GM21576 (cell line): ENCODE measurements at regions not wholly inside any gene's neighbourhood (a gene's known extent, or its start where the extent isn't known, plus 50 kb on each side); places are given as distances from the start of the nearest gene placed in this dataset.

Experiments used
- ATAC-seq: cut with Tn5 transposase; IDR thresholded peaks from one replicate; pipeline ENCODE4 v1.9.1; 2021; ENCODE audit warnings: mild to moderate bottlenecking, moderate library complexity; ENCODE audit not compliant: unreplicated experiment

DNA sequence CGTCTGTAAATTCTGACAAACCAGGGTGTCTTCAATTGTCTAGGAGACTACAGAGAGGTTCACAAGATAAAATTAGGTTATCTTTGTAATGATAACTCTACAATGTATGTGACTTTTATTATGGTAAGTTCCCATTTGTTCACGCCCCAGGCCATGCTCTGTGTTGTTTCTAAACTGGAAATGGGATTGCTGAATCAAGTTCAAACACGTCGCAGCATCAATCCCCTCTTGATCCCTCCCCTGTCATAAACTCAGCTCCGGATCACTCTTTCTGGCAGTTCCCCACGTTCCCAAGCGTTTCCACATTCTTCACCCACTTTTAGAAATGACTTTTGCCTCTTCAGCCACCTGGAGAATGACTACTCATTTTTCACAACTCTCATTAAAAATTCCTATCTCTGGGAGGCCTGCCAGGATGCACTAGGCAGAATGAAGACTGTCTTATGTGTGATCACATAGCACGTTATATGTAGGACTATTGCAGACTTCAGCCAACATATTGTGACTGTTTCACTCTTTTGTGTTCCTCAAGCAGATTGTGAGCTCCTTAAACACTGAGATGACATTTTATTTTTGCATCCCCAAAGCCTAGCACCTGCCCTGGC, 1124.2 kb upstream of the WWC1 start:
- no peak for ATAC-seq

DNA sequence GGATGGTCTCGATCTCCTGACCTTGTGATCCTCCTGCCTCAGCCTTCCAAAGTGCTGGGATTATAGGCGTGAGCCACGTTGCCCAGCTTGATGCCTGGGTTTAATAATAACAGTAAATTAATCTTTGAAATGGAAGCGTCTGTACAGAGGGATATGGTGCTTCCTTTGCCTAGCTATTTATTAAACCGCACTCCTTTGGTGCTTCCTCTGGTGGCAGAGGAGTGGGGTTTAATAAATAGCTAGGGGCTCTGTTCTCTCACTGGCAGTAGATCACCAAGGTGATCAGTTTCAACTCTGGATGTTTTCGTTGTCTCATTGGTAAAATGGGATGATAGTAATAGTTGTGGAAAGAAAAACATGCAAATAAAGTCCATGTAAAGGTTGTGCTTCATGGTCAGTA, 1122.5 kb upstream of the WWC1 start:
- ATAC-seq = no peak

DNA sequence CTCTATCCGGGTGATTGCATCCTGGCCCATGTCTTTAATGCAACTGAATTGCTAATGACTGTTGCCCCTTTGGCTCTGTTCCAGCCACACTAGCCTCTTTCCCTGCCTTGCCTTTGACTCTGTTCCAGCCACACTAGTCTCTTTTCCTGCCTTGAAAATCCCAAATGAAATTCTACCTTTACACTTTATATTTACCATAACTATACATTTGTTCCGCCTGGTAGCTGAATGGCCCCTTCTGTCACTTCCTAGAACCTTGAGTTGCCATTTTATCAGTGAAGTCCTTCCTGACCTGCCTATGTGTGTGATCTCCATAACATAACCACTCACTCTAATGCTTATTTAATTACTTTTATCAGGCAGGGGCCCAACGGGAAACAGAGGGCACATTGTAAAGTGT, 1120.4 kb upstream of the WWC1 start:
- ATAC-seq = no peak

DNA sequence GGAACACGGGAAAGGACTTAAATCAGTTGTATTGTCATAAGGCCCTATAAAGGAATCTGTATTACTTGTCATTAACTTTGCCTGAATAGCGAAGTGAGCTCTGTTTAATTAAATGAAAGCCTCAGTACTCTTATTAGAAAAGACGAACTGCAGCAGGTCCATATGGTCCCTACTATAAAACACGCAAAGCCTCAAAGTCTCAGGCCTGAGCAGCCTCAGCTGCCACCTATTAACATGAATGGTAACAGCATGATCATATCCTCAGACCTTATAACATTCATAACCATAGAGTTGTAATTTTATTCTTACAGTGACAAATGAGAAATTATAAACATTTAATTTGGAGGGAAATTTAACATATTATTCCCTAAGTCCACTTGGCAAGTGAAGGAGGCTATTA, 1113.7 kb upstream of the WWC1 start:
- no peak for ATAC-seq

DNA sequence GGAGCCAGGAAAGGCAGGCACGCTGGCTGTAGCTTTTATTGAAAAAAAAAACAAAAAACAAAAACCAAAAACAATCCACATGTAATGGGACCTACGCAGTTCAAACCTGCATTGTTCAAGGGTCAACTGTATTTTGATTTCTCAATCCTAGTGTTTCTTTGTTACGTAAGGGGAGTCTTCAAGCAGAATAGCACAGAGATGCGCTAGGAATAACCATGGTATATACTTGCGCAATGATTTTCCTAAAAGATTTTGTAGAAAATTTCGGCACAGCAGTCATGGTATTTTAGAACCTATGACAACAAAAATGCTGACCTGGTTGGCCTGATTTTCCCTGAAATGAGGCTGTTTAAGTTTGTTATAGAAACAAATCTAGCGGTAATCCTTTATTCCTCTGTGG, 1110.5 kb upstream of the WWC1 start:
- no peak for ATAC-seq

DNA sequence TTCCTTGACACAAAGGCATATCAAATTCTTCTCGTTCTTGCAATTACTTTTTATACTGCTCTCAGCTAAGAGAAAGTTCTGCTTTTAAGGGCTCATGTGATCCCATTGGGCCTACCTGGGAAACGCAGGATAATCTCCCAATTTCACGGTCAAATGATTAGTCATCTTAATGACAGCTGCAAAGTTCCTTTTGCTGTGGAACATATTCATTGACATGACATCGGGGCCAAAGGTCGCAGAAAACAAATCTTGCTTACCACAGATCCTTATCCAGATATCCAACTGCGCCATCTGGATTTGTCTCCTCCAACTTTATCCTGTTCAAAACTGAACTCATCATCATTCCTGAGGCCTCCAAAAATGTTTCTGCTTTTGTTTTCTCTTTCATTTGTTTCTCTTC, 1085.6 kb upstream of the WWC1 start:
- ATAC-seq = no peak

DNA sequence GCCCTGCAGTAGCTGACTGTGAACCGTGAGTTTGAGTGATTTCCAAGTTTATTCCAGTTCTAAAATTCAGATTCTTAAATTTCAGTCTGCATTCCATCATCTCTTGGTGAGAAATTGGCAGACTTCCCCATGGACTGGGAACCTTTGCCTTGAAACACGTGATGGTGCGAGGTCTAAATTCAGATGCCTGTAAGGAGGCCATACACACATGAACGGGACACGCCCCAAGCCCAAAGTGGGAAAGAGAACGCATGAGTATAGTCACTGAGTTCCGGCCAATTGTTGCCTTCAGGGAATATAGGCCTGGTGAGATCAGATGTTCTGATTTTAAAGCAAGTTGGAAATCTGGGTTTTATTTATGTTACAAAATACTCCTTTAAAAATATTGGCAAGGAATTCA, 1084.4 kb upstream of the WWC1 start:
- no peak for ATAC-seq

DNA sequence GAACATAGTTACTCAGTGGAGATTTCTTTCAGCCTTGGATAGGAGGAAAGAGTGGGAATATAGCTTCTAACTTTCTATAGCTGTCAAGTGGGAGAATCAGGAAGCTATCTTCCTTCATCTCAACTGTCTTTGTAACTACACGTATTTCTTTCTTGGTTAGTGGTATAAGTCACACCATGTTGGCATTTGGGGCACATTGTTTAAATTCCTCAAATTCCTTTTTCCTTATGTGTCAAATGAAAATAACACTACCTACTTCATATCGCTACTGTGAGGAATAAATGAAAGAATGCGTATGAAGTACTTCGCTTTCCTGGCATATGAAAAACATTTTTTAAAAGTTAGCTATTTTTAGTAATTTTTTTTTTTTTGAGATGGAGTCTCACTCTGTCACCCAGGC, 1082.5 kb upstream of the WWC1 start:
- no peak for ATAC-seq

DNA sequence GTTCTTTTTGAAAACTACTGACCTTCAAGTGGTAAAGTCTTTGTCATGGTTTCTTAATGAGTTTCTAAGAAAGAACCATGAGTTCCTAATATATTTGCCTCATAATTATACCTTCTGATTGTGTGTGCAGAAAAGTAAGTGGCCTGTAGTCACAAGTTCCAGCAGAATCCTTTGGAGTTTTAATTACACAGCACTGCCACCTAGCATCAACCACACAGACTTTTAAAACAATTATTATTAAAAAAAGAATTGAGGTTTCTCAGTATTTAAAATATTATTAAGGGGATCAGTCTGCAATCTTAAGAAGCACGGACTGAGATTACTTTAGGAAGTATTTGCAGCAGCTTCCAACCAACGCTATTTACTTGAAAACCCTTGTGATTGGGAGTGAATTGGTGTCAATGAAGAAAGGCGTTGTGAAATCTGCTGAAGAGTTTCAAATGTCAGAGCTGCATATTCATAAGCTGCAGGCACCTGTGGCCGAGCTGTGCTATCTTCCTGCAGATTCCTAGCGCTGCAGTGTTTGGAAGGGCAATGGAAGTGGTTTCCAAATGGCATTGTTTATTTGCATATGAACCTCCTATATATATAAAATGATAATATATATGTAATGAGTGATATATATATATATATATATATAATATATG, 1074.2 kb upstream of the WWC1 start:
- ATAC-seq = no peak

DNA sequence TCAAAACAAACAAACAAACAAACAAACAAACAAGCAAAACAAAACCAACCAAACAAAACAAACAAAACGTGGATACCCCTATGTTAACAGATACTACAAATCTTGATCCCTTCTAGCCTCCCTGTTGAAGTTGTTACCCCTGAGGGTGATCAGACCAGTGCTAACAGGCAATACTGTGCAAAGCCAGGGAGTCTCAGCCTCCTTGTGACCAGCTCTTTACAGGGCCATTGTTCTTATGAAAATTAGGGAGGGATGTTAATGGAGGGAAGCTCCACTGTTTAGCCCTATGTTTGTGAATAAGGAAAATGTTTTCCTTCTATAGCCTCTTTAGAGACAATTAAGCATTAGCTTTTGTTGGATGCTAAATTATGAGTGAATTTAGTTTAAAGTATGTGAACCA, 1072.1 kb upstream of the WWC1 start:
- no peak for ATAC-seq

DNA sequence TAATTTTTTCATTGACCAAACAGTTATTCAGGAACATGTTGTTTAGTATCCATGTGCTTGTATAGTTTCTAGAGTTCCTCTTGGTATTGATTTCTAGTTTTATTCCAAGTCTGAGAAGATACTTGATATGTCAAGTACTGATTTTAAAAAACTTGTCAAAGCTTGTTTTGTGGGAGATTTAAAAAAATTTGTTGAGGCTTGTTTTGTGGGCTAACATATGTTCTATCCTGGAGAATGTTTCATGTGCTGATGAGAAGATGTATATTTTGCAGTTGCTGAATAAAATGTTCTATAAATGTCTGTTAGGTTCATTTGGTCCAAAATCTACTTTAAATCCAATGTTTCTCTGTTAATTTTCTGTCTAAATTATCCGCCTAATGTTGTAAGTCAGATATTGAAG, 1065.1 kb upstream of the WWC1 start:
- no peak for ATAC-seq

DNA sequence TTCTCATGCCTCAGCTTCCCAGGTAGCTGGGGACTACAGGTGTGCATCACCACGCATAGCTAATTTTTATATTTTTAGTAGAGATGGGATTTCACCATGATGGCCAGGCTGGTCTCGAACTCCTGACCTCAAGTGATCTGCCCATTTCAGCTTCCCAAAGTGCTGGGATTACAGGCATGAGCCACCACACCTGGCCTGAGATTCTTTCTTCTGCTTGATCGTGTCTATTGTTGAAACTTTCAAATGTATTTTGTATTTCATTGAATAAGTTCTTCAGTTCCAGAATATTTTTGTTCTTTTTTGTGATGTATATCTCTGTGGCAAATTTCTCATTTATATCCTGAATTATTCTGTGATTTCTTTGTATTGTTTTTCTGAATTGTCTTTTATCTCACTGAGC, 1063.3 kb upstream of the WWC1 start:
- no peak for ATAC-seq

DNA sequence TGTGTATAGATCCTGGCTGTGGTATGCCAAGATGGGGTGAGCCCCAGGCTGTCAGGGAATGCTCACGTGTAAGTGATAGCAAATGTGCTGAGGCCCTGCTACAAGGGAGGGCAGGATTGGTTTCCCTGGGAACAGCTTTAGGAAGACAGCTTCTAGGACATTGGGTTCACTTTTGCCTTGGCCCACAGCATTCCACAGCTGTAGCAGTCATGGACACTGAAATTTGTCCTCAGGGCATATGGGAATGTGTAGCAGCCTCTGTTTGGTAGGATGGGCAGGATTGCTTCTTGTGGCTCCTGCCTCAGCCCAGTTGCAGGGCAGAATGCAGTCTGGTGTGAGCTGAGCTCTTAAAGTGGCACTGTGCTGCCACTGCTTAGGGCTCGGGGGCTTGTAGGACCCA, 1061.7 kb upstream of the WWC1 start:
- ATAC-seq = no peak

DNA sequence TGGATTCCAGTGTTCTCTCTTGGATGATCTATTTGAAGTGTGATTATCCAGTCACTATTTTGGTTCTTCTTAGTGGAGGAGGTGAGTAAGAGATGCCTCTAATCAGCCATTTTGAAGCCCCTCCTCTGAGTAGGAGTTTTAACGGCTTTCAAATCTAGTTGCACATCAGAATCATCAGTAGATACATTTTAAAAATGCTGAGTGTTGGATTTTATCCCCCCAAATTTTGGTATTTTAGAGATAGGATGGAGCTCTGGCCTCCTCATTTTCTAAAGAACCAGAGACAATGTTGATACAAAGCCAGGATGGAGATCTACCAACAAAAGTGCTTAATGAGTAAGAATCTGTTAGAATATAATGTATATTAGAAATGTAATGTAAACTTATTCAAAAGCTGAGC, 1061.0 kb upstream of the WWC1 start:
- no peak for ATAC-seq

DNA sequence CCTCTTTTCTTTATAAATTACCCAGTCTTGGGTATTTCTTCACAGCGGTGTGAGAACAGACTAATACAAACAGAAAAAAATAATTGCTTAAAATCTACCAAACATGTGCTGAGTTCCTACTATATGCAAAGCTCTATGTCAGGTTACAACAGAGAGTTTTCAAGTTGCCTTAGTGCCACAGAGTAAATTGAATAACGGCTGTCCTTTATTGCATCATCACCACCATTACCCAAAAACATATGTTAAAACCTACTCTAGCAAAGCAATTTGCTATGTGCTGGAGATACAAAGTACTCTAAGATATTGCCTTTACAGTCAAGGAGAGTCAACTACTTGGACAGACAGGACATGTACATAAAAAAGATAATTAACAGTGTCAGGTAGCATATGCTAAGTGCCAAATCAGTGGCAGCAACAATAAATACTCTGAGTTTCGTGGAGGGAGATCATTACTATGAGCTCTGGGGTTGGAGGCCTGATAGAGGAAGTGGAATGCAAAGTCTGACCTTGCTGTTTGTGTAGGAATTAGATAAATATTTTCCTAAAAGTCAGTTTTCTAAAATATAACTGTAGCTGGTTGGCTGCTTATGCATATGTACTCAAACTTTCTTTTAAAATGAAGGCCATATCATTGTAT, 1058.7 kb upstream of the WWC1 start:
- ATAC-seq = no peak

DNA sequence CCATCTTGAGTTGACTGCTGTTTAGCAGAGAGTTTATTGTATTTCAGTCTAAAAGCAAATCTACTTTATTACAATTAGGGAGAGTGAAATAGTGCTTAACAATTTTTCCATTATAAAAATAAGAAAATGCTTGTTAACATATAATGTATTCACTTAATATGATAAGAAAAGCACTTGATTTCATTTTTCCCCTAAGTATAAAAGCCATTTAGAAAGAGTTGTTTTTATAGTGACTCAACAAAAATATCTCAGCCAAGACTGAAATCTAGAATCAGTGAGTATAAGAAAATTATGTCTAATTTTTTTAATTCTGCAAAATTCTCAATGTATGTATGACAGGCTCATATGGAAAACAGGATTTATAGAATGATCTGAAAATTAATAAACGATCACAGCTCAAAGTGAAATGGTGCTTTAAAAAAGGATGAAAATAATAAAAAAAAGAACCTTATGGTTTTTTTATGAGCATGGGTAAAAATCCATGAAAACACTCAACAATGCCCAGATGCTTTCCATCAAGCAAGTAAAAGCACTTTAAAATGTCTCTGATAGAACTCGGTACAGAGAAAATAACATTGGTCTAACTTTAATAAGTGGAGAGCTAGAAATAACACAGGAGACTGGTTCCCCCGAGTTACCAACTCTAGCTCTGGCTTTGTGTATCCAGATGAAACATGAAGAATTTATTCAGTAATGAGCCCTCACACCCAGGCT, 1057.8 kb upstream of the WWC1 start:
- ATAC-seq = no peak

DNA sequence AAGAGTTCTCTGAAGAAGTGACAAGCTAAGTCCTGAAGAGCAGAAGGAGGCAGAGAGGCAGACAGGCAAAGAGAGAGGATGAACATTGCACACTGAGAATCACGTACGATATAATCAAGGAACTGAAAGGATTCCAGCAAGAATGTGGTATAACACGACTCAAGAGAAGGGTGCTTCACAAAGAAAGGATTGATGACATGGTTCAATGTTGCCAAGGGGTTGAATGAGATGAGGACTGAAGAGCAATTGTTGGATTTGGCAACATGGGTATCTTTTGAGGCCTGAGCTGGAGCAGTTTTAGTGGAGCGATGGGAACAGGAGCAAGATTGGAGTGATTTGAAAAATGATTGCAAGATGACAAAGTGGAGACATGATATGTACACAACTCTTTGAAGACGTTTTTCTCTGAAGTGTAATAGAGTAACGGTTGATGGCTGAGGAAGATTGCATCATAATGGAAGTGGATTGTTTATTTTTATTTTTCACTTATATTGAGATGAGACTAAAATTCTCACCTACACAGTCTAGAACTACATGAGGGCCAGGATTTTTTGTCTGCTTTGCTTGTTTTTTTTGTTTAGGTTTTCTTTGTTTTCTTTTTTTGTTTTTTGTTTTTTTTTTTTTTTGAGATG, 1049.9 kb upstream of the WWC1 start:
- ATAC-seq = no peak

DNA sequence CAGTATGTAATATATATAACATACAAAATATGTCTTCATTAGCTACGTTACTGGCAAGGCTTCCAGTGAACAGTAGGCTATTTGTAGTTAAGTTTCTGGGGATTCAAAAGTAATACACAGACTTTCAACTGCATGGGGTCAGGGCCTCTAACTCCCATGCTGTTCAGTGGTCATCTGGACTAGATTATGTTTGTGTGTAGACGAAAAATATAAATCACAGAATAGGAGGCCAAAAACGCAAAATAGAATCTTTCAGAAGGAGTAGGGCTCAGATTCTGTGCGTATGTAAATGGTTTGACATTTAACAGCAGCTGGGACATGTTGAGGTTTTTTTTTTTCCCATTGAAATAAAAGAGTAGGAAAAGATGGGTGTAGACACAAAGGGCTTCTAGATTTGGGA, 1048.7 kb upstream of the WWC1 start:
- no peak for ATAC-seq

DNA sequence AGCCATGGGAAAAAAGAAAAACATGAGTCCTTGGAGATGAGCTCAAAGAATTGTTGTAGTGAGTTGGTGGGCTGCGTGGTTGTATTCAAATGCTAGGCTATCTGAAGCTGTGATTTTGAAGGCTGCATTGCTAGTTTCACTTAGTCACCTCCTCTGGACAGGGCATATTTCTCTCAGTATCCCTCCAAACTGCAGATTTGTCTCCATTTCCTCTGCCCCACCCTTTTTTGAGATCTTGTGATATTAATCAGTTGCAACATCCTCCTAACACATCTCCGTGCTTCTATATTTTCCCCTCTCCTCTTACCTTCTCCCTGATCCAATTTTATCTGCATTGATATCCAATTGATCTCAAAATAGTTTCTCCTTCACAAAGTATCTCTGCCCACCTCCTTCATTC, 1048.0 kb upstream of the WWC1 start:
- ATAC-seq = no peak

DNA sequence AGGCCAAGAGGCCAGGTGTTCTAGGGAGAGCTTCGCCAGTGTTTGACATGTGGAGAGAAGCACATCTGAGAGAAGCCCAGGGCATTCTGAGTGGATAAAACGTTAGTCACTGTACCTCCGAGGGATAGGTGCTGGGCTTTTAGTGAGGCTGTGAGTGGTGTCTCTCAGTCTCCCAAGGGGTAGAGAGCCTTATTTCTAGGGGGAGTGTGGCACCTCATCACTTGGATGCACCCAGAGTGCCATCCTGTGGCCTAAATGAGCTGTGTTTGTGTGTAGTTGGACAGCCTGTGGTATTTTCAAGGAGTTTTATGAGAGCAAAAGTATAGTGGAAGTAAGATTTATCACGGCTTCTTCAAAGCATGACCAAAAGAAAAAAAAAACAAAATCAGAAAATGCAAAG, 1046.9 kb upstream of the WWC1 start:
- no peak for ATAC-seq

DNA sequence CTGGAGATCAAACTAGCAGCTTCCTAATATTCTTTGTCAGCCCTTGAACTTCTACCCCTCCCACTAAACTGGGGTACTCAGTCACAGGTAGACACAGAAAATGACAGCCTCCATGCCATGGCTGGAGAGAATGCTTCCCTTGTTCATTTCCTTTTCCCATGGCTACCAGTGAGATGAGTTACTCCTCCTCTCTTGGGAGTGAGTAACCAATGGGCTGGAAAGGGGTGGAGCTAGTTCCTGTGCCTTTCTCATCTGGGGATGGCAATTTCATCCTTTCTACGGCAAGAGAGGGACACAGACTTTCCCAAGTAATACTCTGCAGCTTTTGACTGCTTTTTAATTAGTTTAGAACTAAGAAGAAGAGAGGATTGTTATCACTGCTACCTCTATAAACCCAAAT, 1045.6 kb upstream of the WWC1 start:
- no peak for ATAC-seq

DNA sequence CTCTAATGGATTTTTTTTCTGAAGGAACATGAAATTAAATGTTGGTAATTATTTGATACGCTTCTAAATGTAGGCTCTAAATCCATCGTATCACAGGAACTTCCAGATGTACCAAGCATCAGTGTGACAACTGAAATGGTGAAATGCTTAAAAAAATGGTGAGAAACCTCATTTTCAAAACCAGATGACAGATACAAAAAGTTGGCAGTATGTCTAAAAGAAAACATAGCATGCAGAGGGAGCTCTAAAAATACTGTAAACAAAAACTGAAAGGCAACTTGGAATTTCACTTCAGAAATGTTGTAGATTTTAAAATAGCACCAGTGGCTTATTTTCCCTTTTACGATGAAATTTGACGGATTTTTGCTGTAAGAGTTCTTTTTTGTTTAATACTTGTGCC, 1043.6 kb upstream of the WWC1 start:
- ATAC-seq = no peak
